HEK293 (cell line): ENCODE measurements at regions not wholly inside any gene's neighbourhood (a gene's known extent, or its start where the extent isn't known, plus 50 kb on each side); places are given as distances from the start of the nearest gene placed in this dataset.

Experiments
- CTCF ChIP-seq: fragments of 450-650 bp; formaldehyde crosslinking; IDR thresholded peaks from 2 replicates; pipeline ENCODE4 v1.5.1; 2016; ENCODE audit warnings: missing biosample characterization, missing genetic modification characterization
- TRIM28 ChIP-seq: IDR thresholded peaks from 2 replicates; pipeline ENCODE4 v1.6.1; 2011; ENCODE audit warnings: low read length, control low read depth, borderline replicate concordance
- ZNF549 ChIP-seq: fragments of 450-650 bp; IDR thresholded peaks from 2 replicates; pipeline ENCODE4 v1.5.1; 2018; ENCODE audit warnings: missing biosample characterization, missing genetic modification characterization, mild to moderate bottlenecking, inconsistent platforms, moderate library complexity
- ZNF660 ChIP-seq: fragments of 450-650 bp; IDR thresholded peaks from 2 replicates; pipeline ENCODE4 v1.5.1; 2018; ENCODE audit warnings: missing biosample characterization, mild to moderate bottlenecking, missing genetic modification characterization

- TF ChIP-seq ZNF660 (no peak), CTCF (tag by site-specific recombination) (no peak), TRIM28 (no peak), ZNF549 (no peak)
These were observed 335.7 kb upstream of the PLET1 start for GRCh38 chr11:112596324-112596723.
